HuH-7 (cell line): ENCODE measurements at regions not wholly inside any gene's neighbourhood (a gene's known extent, or its start where the extent isn't known, plus 50 kb on each side); places are given as distances from the start of the nearest gene placed in this dataset.
"Not testable (repeated sequence)": the region's sequence is repeated elsewhere in the genome, so short reads cannot be mapped to it uniquely, and the experiment has no call there.

Source experiments
- DNase-seq: peaks from one replicate; pipeline ENCODE4 v3.0.0; 2011; ENCODE audit warnings: low spot score

DNA sequence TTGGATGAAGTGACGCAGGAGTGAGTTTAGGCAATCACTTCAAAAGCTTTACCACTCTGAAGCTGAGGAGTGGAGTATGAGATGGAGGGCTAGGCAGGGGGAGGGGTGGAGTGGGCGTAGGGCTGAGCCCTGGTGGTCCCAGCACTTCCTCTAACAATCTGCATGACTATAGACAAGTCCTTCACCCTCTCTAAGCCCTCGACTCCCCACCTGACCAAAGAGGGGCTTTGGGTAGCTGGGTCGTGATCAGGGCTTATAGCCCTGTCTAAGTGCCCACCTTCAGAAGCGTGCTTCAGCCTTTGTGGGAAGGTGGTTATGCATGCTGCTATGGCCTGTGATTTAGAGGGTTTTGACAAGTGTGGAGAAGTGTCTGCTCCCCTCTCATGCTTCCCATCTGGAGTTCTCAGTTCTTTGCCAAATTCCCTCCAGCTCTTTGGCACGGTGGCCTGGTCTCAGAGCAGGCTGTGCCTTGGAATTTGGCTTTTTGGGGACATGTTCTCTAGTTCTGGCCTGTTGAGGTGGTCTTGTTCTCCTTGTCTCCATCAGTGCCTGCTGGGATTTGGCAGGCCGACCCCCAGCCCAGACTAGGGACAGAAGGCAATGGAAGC lies 53.0 kb downstream of the ACTBL2 start:
- no peak for DNase-seq

DNA sequence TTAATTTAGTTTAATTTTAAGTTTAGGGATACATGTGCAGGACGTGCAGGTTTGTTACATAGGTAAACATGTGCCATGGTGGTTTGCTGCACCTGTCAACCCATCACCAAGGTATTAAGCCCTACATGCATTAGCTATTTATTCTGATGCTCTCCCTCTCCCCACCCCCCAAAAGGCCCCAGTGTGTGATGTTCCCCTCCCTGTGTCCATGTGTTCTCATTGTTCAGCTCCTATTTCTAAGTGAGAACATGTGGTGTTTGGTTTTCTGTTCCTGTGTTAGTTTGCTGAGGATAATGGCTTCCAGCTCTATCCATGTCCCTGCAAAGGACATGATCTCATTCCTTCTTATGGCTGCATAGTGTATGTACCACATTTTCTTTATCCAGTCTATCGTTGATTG lies 53.6 kb downstream of the ACTBL2 start:
- not testable (repeated sequence) for DNase-seq

DNA sequence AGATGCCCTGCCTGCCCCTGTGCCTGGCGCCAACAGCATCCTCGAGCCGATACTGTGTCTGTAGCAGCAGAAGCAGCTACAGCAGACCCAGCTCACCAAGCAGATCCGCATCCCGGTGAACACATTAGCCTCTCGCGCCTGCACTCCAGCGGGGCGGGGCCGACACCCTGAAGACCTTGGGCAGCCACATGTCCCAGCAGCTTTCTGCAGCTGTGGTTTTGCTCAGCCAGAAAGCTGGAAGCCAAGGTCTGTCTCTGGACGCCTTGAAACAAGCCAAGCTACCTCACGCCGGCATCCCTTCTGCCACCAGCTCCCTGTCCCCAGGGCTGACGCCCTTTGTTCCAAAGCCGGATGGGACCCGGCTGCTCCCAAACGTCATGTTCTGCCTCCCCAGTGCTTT lies 59.6 kb downstream of the ACTBL2 start:
- no peak for DNase-seq

DNA sequence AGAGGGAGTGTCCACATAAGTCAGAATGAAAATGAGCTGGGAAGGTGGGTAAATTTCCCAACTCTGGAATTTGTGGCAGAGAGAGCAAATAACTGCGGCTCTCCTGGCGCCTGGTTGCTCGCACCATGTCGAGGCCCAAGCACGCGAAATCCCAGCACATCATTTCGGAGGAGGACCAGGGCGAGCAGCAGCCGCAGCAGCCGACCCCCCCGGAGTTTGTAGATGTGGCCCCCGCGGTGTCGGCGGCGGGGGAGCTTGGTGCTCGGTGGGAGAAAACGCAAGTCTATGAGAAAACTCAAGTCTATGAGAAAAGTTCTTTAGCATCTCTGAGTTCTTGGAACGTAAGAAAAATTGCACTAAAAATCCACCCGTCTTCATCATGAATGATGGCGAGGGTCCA lies 60.3 kb downstream of the ACTBL2 start:
- no peak for DNase-seq

DNA sequence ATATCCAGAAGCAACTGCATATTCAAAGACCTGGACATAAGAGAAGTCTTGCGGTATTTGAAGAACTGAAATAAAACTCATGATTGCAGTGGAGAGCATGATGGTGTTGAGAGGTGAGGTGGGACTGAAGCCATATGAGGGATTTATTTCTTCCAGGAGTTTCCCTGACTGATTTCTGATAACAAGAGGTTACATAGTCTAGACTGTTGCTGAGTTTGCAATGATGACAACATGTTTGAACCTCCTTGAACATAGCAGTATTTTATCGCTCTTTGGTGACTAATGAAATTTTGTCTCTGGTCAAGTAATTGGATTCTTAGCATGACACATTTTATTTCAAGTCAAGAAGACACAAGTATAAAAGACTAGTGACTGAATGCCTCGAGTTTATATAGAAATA lies 61.8 kb downstream of the ACTBL2 start:
- DNase-seq, result no peak

- DNase-seq, result no peak
Measured at GRCh38 chr5:57417971-57418370, 64.6 kb downstream of the ACTBL2 start.

DNA sequence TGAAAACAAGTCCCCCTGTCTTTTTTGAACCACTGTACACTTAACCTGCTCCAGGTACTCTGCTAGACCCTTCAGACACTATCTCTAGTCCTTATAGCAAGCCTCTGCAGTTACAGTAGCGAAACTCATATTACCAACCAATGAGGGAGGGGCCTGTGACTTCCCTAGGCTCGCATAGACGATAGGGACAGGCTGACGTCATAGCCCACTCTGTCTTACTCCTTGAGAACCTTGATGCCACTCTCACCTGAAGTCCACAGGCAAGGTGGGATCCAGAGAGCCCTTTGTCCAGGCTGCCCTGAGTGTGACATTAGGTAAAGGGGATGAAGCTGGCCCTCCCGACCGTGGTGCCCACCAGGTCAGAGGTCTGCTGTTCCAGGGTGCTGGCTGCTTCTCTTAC lies 65.3 kb downstream of the ACTBL2 start:
- no peak for DNase-seq

DNA sequence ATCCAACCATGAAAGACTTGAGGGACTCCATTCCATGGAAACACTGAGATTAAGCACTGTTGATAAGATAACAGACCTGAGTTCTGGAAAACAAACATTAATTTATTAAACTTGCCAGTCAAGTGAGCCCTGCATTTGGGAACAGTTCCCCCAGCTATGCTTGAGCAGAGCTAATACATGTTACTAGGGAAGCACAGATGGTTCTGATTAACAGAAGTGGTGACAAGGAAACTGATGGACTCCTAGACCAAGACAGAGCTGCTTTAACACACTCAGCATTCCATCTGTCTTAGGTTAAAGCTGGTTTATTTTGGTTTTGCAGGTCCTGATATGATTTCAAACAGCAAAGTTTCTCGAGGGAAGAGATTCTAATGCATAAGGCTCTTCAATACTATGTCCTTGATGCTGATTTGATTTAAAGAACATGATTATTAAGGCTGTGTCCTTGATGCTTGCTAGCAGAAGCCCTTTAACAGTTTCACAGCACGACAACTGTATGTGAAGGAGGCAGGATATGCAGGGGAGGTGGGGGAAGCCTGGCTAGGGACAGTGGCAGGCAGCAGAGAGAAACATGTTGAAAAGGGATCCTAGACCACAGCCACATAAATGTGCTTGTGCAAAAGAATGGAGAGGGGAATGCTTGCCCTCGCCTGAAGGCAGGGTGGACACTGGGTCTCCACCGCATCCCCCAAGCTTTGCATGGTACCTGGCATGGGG lies 66.2 kb downstream of the ACTBL2 start:
- no peak for DNase-seq

GRCh38 chr5:57414857-57415256 lies 67.8 kb downstream of the ACTBL2 start:
- DNase-seq, result no peak

DNA sequence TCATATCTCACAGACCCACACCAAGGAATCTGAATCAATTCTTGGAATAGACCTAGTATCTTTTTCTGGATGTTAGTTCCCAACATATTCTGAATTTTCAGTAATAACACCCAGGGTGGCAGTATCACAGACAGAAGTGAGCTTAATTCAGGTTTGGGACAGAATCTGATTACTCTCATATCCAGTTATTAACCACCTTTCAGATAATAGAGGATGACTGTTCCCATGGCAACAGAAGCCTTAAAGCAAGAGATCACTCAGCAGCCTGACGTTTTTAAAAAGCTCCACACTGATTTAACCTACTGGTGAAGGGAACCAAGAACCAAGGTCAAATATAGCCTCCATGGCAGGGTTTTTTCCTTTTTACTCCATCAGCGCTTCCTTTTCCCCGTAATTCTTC lies 68.4 kb downstream of the ACTBL2 start:
- DNase-seq, result no peak

GRCh38 chr5:57413145-57413544 lies 69.5 kb downstream of the ACTBL2 start:
- DNase-seq, result no peak

GRCh38 chr5:57412680-57413079 lies 69.9 kb downstream of the ACTBL2 start:
- DNase-seq, result no peak

- DNase-seq, result peak; percentile 5
Measured at GRCh38 chr5:57411982-57412381, 70.6 kb downstream of the ACTBL2 start.

- no peak for DNase-seq
Measured at GRCh38 chr5:57410374-57411320, 72.0 kb downstream of the ACTBL2 start.

- no peak for DNase-seq
Measured at GRCh38 chr5:57408714-57409113, 73.9 kb downstream of the ACTBL2 start.

- DNase-seq, result no peak
Measured at GRCh38 chr5:57408285-57408684, 74.3 kb downstream of the ACTBL2 start.

DNA sequence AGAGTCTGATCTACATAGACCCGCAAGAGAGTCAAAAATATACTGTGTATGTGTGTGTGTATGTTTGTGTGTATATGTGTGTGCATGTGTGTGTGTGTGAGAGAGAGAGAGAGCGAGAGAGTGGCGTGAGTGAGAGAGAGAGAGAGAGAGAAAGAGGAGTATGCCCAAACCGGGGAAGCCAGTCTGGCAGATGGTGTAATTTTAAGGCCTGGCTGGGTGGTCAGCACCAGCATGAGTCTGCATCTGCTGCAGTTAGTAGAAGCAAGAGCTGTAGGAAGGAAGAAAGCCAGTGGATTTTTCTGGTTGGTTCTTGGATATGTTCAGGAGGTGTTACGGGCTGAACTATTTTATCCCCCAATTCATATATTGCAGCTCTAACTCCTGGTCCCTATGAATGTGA lies 75.2 kb downstream of the ACTBL2 start:
- no peak for DNase-seq

DNA sequence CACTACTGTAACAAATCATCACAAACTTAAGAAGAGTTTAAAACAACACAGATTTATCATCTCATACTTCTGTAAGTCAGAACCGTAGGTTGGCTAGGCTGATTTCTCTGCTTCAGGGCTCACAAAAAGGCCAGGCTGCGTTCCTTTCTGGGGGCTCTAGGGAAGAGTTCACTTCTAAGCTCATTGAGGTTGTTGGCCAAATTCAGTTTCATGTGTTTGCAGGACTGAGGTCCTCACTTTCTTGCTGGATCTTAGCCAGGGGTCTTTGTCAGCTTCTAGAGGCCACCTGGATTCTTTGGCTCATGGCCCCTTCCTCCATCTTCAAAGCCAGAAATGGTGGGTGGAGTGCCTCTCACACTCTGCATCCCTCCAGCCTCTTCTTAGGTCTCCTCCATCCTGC lies 76.0 kb downstream of the ACTBL2 start:
- no peak for DNase-seq

DNA sequence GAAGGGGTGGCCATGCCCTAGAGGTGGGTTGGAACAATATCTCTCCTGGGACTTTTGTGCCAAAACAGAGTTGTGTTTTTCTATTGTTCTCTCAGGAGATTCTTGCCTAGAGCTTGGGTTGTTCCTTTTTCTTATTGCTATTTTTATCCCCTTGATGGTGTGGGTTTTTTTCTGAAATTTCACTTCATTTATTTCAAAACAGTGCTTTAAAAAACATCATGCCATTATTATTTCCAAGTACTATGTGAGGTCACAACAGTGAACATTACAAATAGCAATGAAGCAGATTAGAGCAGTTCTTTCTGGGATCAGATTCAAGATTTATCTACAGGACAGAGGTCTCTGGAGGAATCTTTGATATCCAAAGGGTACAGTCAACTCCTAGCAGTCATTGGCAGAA lies 76.6 kb downstream of the ACTBL2 start:
- DNase-seq, result no peak

- no peak for DNase-seq
Measured at GRCh38 chr5:57402761-57403160, 79.8 kb downstream of the ACTBL2 start.

DNA sequence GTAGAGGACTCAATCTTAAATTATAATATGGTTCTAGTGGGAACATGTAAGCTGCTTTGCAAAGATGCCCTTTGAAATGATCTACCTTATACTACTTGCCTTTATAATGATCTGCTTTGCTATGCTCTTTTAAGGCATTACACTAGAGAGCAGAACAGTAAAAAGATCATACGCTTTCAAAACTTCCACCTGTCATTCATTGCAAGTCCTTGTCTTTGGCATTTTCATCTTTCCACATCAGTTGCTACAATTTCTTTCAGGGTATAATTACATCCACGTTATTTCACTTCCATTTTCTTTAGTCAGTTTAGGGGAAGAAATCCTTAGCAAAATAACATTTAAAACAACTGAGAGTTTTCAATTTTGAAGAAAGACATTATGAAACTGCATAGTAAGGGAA lies 80.3 kb downstream of the ACTBL2 start:
- DNase-seq, result no peak

GRCh38 chr5:57398413-57399093 lies 84.1 kb downstream of the ACTBL2 start:
- DNase-seq, result no peak
